ENCODE measurements at regions not wholly inside any gene's neighbourhood (a gene's known extent, or its start where the extent isn't known, plus 50 kb on each side); places are given as distances from the start of the nearest gene placed in this dataset.
"Not testable (repeated sequence)": the region's sequence is repeated elsewhere in the genome, so short reads cannot be mapped to it uniquely, and the experiment has no call there.

DNA sequence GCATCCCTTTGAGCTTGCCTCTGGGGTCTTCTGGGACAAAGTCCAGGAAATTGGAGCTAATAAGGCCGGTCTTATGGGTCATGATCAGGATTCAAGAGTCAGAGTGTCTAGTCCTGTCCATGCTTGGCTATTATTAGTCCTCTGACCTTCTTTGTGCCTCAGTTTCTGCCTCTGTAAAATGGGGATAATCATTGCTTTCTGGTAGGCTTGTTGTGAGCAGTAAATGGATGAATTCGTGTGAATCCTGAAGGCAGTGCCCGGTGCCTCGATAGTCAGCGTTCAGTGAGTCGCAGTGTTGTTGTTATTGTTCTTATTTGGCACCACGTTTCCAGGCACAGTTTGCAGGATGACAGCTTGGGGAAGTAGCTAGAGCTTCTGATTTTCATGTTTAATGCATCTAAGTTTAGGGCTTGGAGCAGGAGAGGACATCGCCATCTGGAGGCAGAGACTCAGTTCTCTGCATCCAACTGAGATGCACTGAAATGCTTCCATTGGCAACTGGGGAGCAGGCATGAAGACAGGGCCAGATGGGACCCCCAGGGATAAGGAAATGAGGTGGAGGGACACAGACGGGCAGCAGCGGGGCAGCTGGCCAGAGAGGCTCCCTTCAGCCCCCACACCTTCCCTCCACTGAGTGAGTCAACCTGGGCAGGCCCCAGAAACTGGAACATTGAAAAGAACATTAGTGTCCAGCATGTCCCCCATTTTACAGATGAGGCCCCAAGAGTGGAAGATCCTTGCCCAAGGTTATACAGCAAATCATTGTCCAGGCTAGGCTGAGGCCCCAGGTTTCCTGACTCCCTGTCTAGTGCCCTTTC, 160.3 kb downstream of the PTPRU start:
- DNase-seq (ENCODE audit: low read depth in 2 of 2): no peak

DNA sequence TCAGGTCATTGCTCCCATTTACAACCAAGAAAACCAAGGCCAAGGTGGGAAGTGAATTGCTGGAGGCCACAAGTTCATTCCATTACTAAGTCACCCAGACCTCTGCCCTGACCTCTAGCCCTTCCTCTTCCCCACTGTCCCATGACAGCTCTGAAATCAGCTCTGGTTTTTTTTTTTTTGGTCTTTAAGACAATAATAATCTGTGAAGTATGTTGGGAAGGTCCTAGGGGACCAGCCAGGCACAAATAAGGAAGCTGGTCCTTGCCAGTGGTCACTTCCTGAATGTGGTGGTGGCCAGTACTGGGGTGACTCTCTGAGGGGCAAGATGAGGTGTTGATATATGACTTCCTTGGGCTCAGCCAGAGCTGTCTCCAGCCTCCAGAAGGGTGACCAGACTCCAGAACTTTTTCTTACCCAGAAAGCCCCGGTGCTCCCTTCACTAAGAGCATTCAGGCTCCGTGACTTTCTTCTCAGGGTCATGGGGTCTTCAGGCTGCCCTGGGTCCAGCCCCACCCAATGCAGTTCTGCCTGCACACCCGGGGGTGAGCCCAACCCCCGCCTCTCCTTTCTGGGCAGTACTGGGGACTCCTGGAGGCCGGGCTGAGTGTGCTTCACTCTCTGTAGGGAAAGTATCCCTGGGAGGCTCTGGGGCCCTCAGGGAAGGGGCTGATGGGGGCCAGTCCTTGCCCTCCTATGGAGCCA, 159.6 kb downstream of the PTPRU start:
- no peak for DNase-seq (ENCODE audit: low read depth in 2 of 2)

DNA sequence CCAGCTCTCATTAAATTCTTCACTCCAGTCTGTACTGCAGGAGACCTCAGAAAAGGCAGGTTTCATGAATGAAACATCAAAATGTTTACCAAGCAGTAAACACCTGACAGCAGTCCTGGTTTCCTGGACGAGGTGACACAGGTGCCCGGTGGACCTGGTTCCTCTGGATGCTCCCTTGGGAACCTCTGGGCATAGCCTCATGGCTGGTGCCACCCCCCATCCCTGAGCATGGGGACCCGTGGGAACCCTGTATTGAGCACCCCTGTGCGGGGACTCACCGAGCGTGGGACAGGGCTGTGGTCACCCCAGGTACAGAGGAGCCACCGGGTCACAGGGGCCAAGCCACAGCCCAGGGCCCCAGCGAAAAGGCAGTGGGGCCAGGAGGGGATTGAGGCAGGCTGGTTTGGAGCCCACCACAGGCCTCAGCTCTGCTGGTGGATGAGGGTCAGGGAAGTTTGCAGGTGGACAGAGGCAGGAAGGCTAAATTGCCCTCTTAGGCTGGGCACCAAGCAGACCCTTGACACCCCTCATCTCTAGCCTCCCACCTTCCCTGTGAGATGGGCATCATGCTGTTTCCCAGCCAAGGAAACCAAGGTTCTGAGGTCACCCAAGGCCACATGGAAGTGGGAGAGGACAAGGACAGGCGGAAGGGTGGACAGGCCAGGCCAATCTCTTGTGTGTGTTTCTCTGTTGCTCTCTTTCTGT, 158.4 kb downstream of the PTPRU start:
- DNase-seq (ENCODE audit: low read depth in 2 of 2): no peak

GRCh38 chr1:29393451-29393826, 157.1 kb downstream of the PTPRU start:
- no peak for DNase-seq (ENCODE audit: low read depth in 2 of 2)

GRCh38 chr1:29392486-29393450, 156.4 kb downstream of the PTPRU start:
- no peak for DNase-seq (ENCODE audit: low read depth in 2 of 2)

DNA sequence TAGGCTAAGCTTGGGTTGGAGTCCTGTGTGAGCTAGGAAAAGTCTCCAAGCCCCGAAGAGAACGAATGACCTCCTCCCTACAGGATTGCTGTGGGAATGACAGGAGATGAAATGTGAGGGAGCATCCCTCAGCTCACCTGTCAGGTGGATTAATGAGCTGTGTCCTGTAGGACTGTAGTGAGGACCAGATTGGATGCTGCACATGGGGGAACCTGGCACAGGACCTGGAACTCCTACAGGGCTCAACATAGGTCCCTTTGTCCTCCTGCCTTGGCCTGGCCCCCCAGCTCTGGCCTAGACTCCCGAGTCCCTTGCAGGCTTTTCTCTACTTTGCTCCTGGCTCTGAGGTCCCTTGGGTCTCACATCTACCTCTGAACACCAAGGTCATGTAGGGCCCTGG, 155.7 kb downstream of the PTPRU start:
- no peak for DNase-seq (ENCODE audit: low read depth in 2 of 2)

GRCh38 chr1:29391362-29391880, 155.1 kb downstream of the PTPRU start:
- no peak for DNase-seq (ENCODE audit: low read depth in 2 of 2)

GRCh38 chr1:29390491-29391361, 154.4 kb downstream of the PTPRU start:
- DNase-seq (ENCODE audit: low read depth in 2 of 2): no peak

- no peak for DNase-seq (ENCODE audit: low read depth in 2 of 2)
Observed at GRCh38 chr1:29390075-29390474, 153.8 kb downstream of the PTPRU start.

GRCh38 chr1:29389533-29390041, 153.3 kb downstream of the PTPRU start:
- no peak for DNase-seq (ENCODE audit: low read depth in 2 of 2)

- DNase-seq (ENCODE audit: low read depth in 2 of 2): no peak
Observed at GRCh38 chr1:29388884-29389283, 152.6 kb downstream of the PTPRU start.

DNA sequence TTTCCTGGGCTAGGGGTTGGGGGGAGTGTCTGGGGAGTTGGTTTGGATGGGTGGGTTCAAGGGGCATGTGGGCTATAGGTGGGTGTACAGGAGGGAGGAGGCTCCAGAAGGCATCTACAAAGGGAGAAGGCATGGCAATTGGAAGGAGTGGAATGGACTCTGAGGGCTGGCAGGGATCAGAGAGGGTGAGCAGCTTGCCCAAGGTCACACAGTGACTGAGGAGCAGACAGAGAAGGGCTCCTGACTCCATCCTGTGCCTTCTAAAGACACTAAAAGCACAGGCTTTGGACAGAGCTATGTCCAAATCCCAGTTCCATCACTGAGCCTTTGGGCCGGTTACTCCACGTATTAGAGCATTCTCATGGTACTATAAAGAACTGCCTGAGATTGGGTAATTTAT, 151.8 kb downstream of the PTPRU start:
- DNase-seq (ENCODE audit: low read depth in 2 of 2): no peak

DNA sequence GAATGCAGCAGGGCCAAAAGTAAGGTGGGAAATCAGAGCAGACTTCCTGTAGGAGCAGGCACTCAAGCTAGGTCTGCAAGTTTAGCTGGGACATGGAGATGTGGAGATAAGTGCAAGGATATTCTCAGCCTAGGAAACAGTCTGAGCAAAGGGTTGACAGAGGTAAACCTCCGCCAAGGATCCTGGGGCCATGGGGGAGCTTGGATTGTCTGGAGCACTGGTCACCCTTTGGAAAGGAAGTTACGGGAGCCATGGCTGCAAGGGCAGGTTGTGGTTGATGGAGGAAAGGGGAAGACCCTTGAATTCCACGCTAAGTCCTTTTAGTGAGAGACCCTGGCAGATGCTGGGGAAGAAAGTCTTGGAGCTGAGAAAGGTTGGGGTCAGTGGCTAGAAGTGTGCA, 150.9 kb downstream of the PTPRU start:
- DNase-seq (ENCODE audit: low read depth in 2 of 2): no peak

DNA sequence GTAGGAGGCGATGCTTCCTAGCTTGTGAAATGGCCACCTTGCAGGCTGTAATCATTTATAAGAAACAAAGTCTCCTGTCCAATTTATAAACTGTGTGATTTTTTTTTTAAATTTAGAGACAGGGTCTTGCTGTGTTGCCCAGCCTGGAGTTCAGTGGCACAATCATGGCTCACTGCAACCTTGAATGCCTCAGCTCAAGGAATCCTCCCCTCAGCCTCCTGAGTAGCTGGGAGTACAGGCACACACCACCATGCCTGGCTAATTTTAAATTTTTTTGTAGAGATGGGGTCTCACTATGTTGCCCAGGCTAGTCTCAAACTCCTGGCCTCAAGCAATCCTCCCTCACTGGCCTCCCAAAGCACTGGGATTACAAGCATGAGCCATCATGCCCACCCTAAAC, 150.1 kb downstream of the PTPRU start:
- DNase-seq (ENCODE audit: low read depth in 2 of 2): not testable (repeated sequence)

DNA sequence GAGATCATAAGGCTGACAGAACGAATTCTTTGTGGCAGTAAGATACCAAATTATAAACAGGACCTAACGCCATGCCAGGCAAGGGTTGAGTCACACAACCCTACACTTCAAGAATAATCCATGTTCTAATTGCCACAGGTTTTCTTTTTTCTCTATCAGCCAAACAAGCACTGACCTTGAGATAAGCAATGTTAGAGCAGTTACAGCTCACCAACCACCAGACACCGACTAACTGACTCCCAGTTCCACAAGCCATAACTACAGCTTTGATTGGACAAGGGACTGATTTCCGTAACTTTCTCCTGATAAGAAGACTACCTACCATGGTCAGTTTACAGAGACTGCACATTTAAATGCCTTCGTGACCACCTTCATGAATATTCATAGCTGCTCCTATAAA, 149.6 kb downstream of the PTPRU start:
- DNase-seq (ENCODE audit: low read depth in 2 of 2): no peak

DNA sequence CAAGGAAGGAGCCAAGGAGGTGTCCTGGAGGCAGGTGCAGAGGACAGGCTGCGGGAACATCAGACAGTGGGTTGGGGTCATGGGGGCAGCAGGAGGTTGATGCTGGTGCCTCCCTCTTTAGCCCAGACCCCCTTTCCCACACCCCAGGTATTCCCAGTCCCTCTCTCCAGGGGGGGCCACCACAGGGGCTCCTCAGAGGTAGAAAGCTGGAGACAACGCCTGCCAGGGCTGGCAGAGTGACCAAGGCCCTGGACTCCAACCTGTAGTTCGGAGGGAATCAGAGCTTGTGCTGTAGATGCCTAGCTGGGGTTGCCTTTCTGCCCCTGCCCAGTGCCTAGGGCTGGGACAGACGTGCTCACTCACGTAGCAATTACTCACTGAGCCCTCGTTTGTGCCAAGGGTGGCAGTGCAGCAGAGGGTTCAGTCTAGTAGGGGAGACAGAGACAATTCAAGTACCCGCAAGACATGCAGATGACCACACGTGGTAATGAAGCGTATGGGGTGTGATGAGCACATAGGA, 148.2 kb downstream of the PTPRU start:
- no peak for DNase-seq (ENCODE audit: low read depth in 2 of 2)

GRCh38 chr1:29383746-29384371, 147.5 kb downstream of the PTPRU start:
- no peak for DNase-seq (ENCODE audit: low read depth in 2 of 2)

DNA sequence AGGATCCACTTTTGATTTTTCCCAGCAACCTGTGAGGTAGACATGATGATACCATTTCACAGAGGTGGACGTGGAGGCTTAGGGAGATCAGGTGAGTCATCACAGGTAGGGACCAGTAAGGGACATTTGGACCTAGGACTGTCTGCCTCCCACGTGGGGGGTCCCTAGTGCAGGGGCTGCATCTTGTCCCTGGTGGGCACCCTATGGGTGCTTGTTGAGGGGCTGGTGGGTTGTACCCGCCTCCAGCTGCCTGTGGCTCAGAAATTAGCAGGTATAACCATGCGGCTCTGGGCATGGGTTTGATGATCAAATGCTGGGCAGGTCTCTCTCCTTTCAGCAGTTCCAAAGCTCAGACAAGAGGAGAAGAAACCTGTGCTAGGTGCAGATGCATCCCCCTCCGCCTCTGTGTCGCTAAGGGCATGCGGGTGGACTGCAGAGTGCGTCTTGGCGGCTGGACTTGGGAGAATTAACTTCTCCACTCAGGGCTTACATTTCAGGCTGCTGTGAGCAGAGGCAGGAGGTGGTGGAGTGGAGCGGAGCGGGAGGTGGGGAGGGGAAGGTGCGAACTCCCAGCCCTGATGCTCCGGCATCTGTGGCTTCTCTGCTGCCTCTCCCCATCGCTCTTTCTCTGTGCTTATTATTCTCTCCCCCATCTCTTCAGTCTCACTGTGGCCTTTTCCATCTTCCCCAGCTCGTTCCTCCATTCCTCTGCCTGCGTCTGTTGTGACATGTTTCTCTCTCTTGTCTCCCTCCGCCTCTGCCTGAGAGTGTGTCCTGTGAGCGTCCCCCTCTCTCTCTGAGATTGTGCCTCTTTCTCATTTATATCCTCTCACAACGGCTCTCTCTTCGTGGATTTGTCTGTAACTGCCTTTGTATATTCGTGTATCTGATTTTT, 146.8 kb downstream of the PTPRU start:
- DNase-seq (ENCODE audit: low read depth in 2 of 2): no peak

Measured in stimulated activated CD4-positive, alpha-beta T cell treated with anti-CD3 and anti-CD28 coated beads, Interleukin-15, amount 100 ng/mL, for 48 hours (primary cell).